ENCODE measurements at regions not wholly inside any gene's neighbourhood (a gene's known extent, or its start where the extent isn't known, plus 50 kb on each side); places are given as distances from the start of the nearest gene placed in this dataset.

DNA sequence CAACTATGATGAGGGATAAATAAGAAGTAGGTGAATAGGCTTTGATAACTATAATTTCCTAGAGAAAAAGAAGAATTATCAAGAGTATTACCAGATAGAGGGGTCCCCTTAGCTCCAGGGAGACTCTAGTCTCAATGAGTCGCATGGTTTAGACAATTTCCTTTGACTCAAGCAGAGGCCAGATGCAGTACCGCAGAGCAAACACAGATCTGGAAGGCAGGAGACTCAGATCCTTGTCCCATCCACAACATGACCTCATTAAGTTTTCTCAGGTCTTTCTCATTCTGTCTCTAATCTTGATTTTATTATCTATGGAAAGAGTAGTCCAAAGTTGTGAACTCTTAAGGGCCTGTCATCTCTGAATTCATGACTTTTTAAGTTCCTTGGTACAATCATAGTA lies 987.9 kb downstream of the NTRK3 start:
- H3K4me3 ChIP-seq = no peak overlapping the region
- TF ChIP-seq POLR2AphosphoS5 (IDR thresholded peaks at IDR 0.05; ENCODE audit: borderline replicate concordance, low read depth, low read length) (no peak), FOXP2 (optimal IDR thresholded peaks at IDR 0.05; ENCODE audit: control extremely low read depth, extremely low read length, insufficient read depth) (no peak), EZH2 (IDR thresholded peaks at IDR 0.05) (no peak)
- H3K9ac ChIP-seq (ENCODE audit: insufficient read length) = no peak overlapping the region

DNA sequence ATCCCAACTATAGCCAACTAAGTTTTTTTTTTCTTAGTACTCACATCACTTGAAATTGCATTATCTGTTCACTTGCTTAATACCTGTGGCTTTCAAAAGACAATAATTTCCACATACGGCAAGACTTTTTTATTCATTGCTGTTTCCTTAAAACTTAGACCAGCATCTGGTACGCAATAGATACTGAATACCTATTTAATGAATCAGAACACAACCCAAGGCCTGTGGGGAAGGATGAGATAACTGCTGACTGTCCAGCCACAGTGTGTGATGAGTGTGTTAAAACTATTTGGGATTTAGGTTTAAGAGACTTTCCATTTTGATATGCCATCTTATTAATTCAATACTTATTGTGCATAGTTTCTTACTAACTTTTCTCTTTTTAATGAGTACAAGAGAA lies 988.7 kb downstream of the NTRK3 start:
- Histone ChIP-seq H3K9ac (ENCODE audit: insufficient read length) (no peak overlapping the region), H3K36me3 (ENCODE audit: insufficient read depth, low read length) (no peaks in the 10 kb centered on the region), H3K9me3 (ENCODE audit: low read depth, low read length) (no peaks in the 10 kb centered on the region), H3K27ac (no peak overlapping the region), H3K4me3 (no peak overlapping the region)
- DNase-seq (ENCODE audit: low read depth, low spot score) = no peak
- TF ChIP-seq POLR2AphosphoS5 (IDR thresholded peaks at IDR 0.05; ENCODE audit: borderline replicate concordance, low read depth, low read length) (no peak), FOXP2 (optimal IDR thresholded peaks at IDR 0.05; ENCODE audit: control extremely low read depth, extremely low read length, insufficient read depth) (no peak), EZH2 (IDR thresholded peaks at IDR 0.05) (no peak)

More for the DNA sequence above, 987.9 kb downstream of the NTRK3 start:
- Histone ChIP-seq H3K9me3 (ENCODE audit: low read depth, low read length) (no peaks in the 10 kb centered on the region), H3K27ac (no peak overlapping the region), H3K36me3 (ENCODE audit: insufficient read depth, low read length) (no peaks in the 10 kb centered on the region)
- DNase-seq (ENCODE audit: low read depth, low spot score) = no peak

DNA sequence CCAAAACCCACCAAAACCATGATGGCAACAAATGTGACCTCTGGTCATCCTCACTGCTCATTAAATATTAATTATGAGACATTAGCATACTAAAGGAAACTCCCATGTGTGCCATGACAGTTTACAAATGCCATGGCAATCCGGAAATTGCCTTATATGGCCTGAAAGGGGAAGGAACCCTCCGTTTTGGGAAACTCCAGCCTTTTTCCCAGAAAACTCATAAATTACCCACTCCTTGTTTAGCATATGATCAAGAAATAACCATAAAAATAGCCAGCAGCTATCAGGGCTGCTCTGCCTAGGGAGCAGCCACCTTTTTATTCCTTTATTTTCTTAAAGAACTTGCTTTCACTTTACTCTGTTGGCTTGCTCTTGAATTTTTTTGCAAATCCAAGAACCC lies 992.7 kb downstream of the NTRK3 start:
- Histone ChIP-seq H3K4me3 (no peak overlapping the region), H3K27ac (no peak overlapping the region), H3K36me3 (ENCODE audit: insufficient read depth, low read length) (no peaks in the 10 kb centered on the region), H3K9ac (ENCODE audit: insufficient read length) (no peak overlapping the region), H3K9me3 (ENCODE audit: low read depth, low read length) (no peaks in the 10 kb centered on the region)
- no peak for DNase-seq (ENCODE audit: low read depth, low spot score)
- TF ChIP-seq POLR2AphosphoS5 (IDR thresholded peaks at IDR 0.05; ENCODE audit: borderline replicate concordance, low read depth, low read length) (no peak), FOXP2 (optimal IDR thresholded peaks at IDR 0.05; ENCODE audit: control extremely low read depth, extremely low read length, insufficient read depth) (no peak), EZH2 (IDR thresholded peaks at IDR 0.05) (no peak)

GRCh38 chr15:87263296-87263695 lies 993.2 kb downstream of the NTRK3 start:
- H3K36me3 ChIP-seq (ENCODE audit: insufficient read depth, low read length) = no peaks in the 10 kb centered on the region
- H3K9me3 ChIP-seq (ENCODE audit: low read depth, low read length) = no peaks in the 10 kb centered on the region
- H3K9ac ChIP-seq (ENCODE audit: insufficient read length) = no peak overlapping the region

GRCh38 chr15:87245592-87245991 lies 1010.9 kb downstream of the NTRK3 start:
- Histone ChIP-seq H3K9ac (ENCODE audit: insufficient read length) (no peak overlapping the region), H3K27ac (no peak overlapping the region), H3K4me3 (no peak overlapping the region), H3K36me3 (ENCODE audit: insufficient read depth, low read length) (no peaks in the 10 kb centered on the region), H3K9me3 (ENCODE audit: low read depth, low read length) (no peaks in the 10 kb centered on the region)
- no peak for DNase-seq (ENCODE audit: low read depth, low spot score)
- TF ChIP-seq POLR2AphosphoS5 (IDR thresholded peaks at IDR 0.05; ENCODE audit: borderline replicate concordance, low read depth, low read length) (no peak), FOXP2 (optimal IDR thresholded peaks at IDR 0.05; ENCODE audit: control extremely low read depth, extremely low read length, insufficient read depth) (no peak), EZH2 (IDR thresholded peaks at IDR 0.05) (no peak)

More at GRCh38 chr15:87263296-87263695, 993.2 kb downstream of the NTRK3 start:
- no peak overlapping the region for H3K4me3 ChIP-seq
- H3K27ac ChIP-seq = no peak overlapping the region
- TF ChIP-seq EZH2 (IDR thresholded peaks at IDR 0.05) (no peak), FOXP2 (optimal IDR thresholded peaks at IDR 0.05; ENCODE audit: control extremely low read depth, extremely low read length, insufficient read depth) (no peak), POLR2AphosphoS5 (IDR thresholded peaks at IDR 0.05; ENCODE audit: borderline replicate concordance, low read depth, low read length) (no peak)
- no peak for DNase-seq (ENCODE audit: low read depth, low spot score)

DNA sequence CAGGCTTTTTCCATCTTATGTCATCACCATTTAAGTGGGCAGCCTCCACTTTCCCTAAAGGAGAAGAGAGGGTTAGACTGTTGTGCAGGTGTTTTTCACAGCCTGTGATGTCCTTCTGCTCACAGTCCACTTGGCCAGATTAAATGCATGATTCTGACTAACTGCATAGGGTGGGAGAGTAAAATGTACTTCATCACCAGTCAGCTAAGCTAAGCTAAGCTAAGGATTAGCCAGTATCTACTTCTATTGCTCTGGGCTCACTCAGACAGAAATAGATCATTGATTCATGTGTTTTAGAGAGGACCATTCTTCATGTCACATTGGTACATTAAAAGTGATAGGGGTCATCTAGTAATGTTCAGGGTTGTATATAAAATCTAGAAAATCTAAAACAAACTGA lies 1013.1 kb downstream of the NTRK3 start:
- H3K27ac ChIP-seq = no peak overlapping the region
- no peak overlapping the region for H3K4me3 ChIP-seq
- no peak for TF ChIP-seq EZH2 (IDR thresholded peaks at IDR 0.05)
- no peak for TF ChIP-seq FOXP2 (optimal IDR thresholded peaks at IDR 0.05; ENCODE audit: control extremely low read depth, extremely low read length, insufficient read depth)
- no peak for TF ChIP-seq POLR2AphosphoS5 (IDR thresholded peaks at IDR 0.05; ENCODE audit: borderline replicate concordance, low read depth, low read length)
- no peak for DNase-seq (ENCODE audit: low read depth, low spot score)
- no peaks in the 10 kb centered on the region for H3K36me3 ChIP-seq (ENCODE audit: insufficient read depth, low read length)
- no peak overlapping the region for H3K9ac ChIP-seq (ENCODE audit: insufficient read length)
- H3K9me3 ChIP-seq (ENCODE audit: low read depth, low read length) = no peaks in the 10 kb centered on the region

DNA sequence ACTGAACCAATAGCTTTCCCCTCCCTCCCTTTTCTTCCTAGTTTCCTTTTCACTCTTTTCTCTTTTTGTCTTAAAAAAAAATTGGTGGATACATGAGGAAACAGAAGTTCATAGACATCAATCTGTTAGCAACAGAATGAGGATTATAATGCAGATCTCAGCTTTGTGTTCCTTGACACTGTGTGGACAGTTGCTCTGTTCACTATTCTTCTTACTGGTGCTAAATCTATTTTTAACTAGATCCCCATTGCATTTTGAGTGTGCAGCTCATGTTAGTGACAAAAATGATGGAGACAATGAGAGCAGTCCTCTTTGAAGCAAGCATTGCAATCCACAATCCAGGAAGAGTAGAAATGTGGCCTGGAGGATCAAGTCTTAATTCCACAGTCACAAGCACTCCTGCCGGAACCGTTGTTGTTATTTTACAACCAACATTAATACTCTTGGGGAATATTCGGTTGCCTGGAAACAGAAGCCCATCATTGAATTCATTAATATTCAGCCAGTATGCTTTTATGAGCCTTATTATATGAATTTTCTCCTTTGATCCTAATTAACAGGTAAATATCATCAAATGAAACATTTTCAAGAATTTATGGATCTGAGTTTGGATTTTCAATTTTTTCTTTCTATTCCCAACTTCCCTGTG lies 1016.8 kb downstream of the NTRK3 start:
- no peak for DNase-seq (ENCODE audit: low read depth, low spot score)
- TF ChIP-seq POLR2AphosphoS5 (IDR thresholded peaks at IDR 0.05; ENCODE audit: borderline replicate concordance, low read depth, low read length) = no peak
- no peak for TF ChIP-seq EZH2 (IDR thresholded peaks at IDR 0.05)
- no peak for TF ChIP-seq FOXP2 (optimal IDR thresholded peaks at IDR 0.05; ENCODE audit: control extremely low read depth, extremely low read length, insufficient read depth)

GRCh38 chr15:87238451-87239068 lies 1018.0 kb downstream of the NTRK3 start:
- Histone ChIP-seq H3K27ac (no peak overlapping the region), H3K4me3 (no peak overlapping the region), H3K9ac (ENCODE audit: insufficient read length) (no peak overlapping the region)

More for the DNA sequence above, 1016.8 kb downstream of the NTRK3 start:
- no peaks in the 10 kb centered on the region for H3K36me3 ChIP-seq (ENCODE audit: insufficient read depth, low read length)
- no peaks in the 10 kb centered on the region for H3K9me3 ChIP-seq (ENCODE audit: low read depth, low read length)
- H3K9ac ChIP-seq (ENCODE audit: insufficient read length) = no peak overlapping the region
- no peak overlapping the region for H3K4me3 ChIP-seq
- H3K27ac ChIP-seq = no peak overlapping the region

More at GRCh38 chr15:87238451-87239068, 1018.0 kb downstream of the NTRK3 start:
- TF ChIP-seq FOXP2 (optimal IDR thresholded peaks at IDR 0.05; ENCODE audit: control extremely low read depth, extremely low read length, insufficient read depth) (no peak), EZH2 (IDR thresholded peaks at IDR 0.05) (no peak)
- no peaks in the 10 kb centered on the region for H3K9me3 ChIP-seq (ENCODE audit: low read depth, low read length)
- H3K36me3 ChIP-seq (ENCODE audit: insufficient read depth, low read length) = no peaks in the 10 kb centered on the region
- DNase-seq (ENCODE audit: low read depth, low spot score) = no peak
